Suprapubic skin (tissue), 4 donors: ENCODE measurements at regions not wholly inside any gene's neighbourhood (a gene's known extent, or its start where the extent isn't known, plus 50 kb on each side); places are given as distances from the start of the nearest gene placed in this dataset.

Experiments used
- CTCF ChIP-seq, 2 donors: fragments of 200-600 bp in 1 of 2; fragments of 450-650 bp in 1 of 2; sonication (generic) in 1 of 2; IDR thresholded peaks; one replicate each; pipeline ENCODE4 v1.5.1; 2016 to 2019; ENCODE audit warnings: antibody characterized with exemption in 2 of 2, mild to moderate bottlenecking in 1 of 2, moderate library complexity in 1 of 2
- EP300 ChIP-seq: sonication (generic); formaldehyde crosslinking; IDR thresholded peaks from one replicate; pipeline ENCODE4 v1.6.1; 2017; ENCODE audit warnings: antibody characterized with exemption
- POLR2A ChIP-seq, 2 donors: fragments of 450-650 bp; IDR thresholded peaks; one replicate each; pipeline ENCODE4 v1.6.1; 2017; ENCODE audit warnings: antibody characterized with exemption in 2 of 2, mild to moderate bottlenecking in 2 of 2, moderate library complexity in 2 of 2
- POLR2AphosphoS5 ChIP-seq, 3 donors: sonication (generic); formaldehyde crosslinking; IDR thresholded peaks; one replicate each; pipeline ENCODE4 v1.6.1; 2017; ENCODE audit warnings: antibody characterized with exemption in 3 of 3

- TF ChIP-seq POLR2A (IDR thresholded peaks at IDR 0.05) (no peak), CTCF (IDR thresholded peaks at IDR 0.05) (no peak), POLR2AphosphoS5 (IDR thresholded peaks at IDR 0.05) (no peak), EP300 (no peak)
Observed at GRCh38 chrX:903116-903515, 272.5 kb downstream of the SHOX start.
